ENCODE measurements at regions not wholly inside any gene's neighbourhood (a gene's known extent, or its start where the extent isn't known, plus 50 kb on each side); places are given as distances from the start of the nearest gene placed in this dataset.
A peak's percentile ranks its signal among the peaks of the same experiment; 100 is the strongest.
"Not testable (repeated sequence)": the region's sequence is repeated elsewhere in the genome, so short reads cannot be mapped to it uniquely, and the experiment has no call there.

DNA sequence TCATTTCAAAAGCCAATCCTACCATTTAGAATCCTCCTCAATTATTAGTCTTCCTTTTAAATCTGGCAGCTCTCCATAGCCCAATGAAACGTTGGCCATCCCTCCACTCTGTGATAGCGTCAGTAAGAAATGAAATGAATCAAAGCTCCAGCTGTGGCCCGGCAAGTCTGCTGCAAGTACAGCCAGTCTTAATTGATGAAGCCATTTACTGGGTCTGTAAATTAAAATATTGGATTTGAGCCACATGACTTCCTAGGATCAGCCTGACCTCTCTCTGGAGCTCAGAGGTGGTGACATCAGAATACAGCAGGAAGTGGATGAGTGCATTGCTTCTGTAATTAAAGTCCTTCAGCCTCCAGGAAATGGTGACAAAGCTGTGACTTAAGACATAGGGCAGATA, 347.0 kb upstream of the LMCD1 start:
- in situ Hi-C loops (cut with HindIII; ENCODE audit: low pct_unique_long_range_greater_than_20kb, low sequenced_read_pairs) = no loop called here
- DNase-seq (ENCODE audit: low read depth, low spot score) = no peak

DNA sequence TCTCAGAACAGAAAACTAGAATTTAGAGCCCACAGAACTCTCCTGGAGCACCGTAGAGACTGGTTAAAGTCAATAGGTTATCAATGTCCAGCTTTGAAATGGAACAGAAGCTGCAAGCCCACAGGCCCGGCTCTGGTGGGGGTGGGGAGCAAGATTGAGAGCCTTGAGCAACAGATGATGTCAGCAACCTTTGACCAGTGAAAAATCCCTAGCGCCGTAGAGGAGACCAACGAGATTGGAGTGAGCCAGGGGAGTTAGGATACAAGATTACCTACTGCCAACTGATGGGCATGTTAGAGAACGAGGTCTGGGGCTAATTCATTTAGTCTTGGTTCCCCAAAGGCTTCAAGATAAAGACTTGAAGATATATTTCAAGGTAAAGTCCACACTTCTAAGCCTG, 345.5 kb upstream of the LMCD1 start:
- peak; percentile 20 for DNase-seq (ENCODE audit: low read depth, low spot score)
- in situ Hi-C loops (cut with HindIII; ENCODE audit: low pct_unique_long_range_greater_than_20kb, low sequenced_read_pairs) = no loop called here

DNA sequence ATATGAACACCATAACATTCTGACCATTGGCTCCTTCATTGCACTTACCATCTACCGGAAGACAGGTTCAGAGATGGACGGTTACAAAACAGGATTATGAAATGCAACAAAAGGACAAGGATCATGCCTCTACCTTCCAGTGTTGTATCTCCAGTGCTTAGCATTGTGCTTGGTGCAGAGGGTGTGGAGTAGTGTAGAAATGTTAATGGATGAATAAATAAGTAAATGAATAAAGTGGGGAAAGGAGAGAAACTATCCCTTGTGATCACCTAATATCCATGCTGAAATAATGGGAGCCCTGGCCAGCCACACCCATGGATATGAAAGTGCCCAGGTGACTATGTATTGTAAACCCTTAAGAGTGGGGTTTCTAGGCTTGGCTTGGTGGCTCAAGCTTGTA, 344.8 kb upstream of the LMCD1 start:
- in situ Hi-C loops (cut with HindIII; ENCODE audit: low pct_unique_long_range_greater_than_20kb, low sequenced_read_pairs) = no loop called here

DNA sequence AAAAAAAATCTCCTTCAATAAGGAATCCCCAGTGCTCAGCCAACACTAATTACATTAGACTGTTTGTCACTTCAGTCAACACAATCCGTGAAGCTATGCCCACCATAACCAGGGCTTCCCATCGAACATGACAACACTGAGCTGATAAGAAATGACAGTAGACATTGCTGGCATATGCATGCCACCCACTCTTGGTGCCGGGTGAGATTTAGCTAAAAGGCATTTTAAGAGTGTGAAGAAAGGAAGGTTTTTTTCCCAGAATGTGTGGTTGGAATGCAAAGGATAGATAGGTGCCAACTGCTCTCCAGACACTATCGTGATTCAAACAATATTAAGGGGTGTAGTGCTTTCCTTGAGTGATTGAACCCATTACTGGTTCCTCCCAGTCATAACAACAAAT, 344.0 kb upstream of the LMCD1 start:
- in situ Hi-C loops (cut with HindIII; ENCODE audit: low pct_unique_long_range_greater_than_20kb, low sequenced_read_pairs) = no loop called here
- no peak for DNase-seq (ENCODE audit: low read depth, low spot score)

More for the DNA sequence above, 344.8 kb upstream of the LMCD1 start:
- no peak for DNase-seq (ENCODE audit: low read depth, low spot score)

DNA sequence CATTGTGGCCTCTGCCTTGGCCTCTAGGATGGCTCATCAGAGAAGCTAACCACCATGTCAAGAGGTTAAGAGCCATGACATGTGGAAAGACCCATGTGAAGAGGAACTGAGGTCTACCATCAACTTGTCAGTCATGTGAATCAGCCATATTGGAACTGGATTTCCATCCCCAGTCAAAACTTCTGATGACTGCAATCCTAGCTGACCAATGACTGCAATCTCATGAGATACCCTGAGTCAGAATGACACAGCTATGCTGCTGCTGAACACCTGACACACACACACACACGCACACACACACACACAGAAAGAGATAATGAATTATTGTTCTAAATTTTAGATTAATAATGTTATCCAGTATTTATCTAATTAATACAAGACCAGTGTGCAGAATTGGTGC, 337.5 kb upstream of the LMCD1 start:
- in situ Hi-C loops (cut with HindIII; ENCODE audit: low pct_unique_long_range_greater_than_20kb, low sequenced_read_pairs) = no loop called here
- DNase-seq (ENCODE audit: low read depth, low spot score) = no peak

DNA sequence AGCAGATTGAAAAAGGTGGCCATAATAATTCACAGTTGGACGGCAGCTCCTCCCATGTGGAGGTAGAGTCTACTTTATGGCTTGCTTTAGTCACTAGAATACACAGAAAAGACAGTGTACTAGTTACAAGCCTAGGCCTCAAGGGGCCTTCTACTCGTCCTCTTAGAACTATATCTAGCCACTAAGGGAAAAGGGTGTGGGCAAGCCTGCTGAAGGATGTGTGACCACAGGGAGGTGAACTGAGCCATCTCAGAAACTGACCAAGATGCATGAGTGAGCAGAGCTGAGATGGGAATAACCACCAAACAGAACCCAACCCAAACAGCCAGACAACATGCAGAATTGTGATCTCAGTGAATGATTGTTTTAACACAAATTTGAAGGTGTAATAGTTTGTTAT, 335.6 kb upstream of the LMCD1 start:
- peak; percentile 26 for DNase-seq (ENCODE audit: low read depth, low spot score)
- in situ Hi-C loops (cut with HindIII; ENCODE audit: low pct_unique_long_range_greater_than_20kb, low sequenced_read_pairs) = no loop called here

DNA sequence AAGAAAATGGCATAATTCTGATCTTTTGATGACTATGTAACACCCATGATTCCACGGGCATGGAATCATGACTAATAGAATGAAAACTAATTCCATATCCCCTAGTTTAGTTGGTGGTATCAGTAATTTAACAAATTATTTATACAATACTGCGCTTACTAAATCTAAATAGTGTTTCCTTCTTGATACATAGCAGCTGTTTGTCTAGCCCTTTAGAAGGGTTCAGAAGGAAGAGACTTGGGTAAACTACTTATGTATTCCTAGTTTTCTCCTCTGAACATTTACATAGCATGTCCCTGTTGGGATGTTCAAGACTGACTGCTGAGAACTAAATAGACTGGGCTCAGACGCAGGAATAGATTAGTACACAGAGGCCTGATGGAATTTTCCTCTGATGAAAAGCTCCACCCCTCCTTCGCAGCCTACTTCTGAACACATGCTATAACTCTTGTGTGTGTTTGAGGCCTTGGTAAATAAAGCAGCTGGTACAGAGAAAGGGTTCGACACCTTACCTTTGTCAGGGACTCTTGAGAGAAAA, 330.6 kb upstream of the LMCD1 start:
- in situ Hi-C loops (cut with HindIII; ENCODE audit: low pct_unique_long_range_greater_than_20kb, low sequenced_read_pairs) = no loop called here

DNA sequence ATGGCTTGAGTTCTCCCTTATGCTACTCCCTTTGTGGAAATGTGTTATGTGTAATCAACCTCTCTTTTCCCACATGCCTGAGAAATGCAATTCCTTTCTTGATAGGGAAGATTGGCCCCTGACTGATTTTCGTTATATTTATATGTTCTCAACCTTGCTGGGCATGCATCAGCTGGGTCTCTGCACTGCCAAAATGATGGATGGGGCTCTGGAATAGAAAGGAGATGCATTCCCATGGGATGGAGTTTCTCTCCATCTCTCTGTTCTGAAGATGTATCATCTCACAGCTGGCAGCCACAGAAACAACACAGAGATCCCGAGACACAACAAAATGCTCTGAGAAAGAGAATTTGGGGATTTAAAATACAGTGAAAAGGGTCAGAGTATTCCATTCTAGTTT, 327.7 kb upstream of the LMCD1 start:
- DNase-seq (ENCODE audit: low read depth, low spot score) = no peak
- in situ Hi-C loops (cut with HindIII; ENCODE audit: low pct_unique_long_range_greater_than_20kb, low sequenced_read_pairs) = no loop called here

More for the DNA sequence above, 330.6 kb upstream of the LMCD1 start:
- DNase-seq (ENCODE audit: low read depth, low spot score) = no peak

DNA sequence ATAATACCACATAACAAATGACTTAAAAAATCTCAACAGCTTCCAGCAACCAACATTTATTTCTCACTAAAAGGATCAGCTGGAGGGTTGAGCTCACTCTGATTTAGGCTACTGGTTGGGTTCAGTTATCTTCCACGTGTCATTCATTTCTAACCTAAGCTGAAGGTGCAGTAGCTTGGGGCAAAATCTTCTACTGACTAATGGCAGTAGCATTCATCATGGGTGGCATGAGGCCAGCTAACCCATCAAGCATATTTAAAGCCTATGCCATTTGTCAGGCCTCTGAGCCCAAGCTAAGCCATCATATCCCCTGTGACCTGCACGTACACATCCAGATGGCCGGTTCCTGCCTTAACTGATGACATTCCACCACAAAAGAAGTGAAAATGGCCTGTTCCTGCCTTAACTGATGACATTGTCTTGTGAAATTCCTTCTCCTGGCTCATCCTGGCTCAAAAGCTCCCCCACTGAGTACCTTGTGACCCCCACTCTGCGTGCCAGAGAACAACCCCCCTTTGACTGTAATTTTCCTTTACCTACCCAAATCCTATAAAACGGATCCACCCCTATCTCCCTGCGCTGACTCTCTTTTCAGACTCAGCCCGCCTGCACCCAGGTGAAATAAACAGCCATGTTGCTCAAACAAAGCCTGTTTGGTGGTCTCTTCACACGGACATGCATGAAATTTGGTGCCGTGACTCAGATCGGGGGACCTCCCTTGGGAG, 324.7 kb upstream of the LMCD1 start:
- DNase-seq (ENCODE audit: low read depth, low spot score); in situ Hi-C loops (cut with HindIII; ENCODE audit: low pct_unique_long_range_greater_than_20kb, low sequenced_read_pairs): not testable (repeated sequence)

DNA sequence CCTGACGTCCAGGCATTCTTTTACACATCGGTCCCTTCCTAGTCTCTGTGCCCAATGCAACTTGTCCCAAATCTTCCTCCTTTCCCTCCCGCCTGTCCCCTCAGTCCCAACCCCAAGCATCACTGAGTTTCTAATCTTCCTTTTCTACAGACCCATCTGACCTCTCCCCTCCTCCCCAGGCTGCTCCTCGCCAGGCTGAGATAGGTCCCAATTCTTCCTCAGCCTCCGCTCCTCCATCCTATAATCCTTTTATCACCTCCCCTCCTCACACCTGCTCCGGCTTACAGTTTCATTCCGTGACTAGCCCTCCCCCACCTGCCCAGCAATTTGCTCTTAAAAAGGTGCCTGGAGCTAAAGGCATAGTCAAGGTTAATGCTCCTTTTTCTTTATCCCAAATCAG, 323.1 kb upstream of the LMCD1 start:
- in situ Hi-C loops (cut with HindIII; ENCODE audit: low pct_unique_long_range_greater_than_20kb, low sequenced_read_pairs); DNase-seq (ENCODE audit: low read depth, low spot score): not testable (repeated sequence)

DNA sequence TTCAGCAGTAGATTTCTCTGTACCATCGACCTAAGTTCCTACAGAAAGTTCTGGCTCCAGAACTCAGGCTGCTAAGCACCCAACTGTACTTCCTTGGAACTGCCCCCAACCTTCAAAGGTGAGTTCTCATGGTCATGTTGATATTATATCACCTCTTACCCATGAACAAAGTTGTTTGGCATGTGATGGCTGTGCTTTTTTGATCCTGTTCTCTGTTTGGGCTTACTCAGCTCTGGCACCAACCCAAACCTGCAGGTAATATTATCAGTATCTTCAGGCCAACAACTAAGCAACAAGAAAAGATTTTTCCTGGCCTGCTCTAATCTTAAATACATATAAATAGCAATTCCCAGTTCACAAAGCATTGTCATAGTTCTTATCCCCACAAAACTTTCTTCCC, 318.7 kb upstream of the LMCD1 start:
- in situ Hi-C loops (cut with HindIII; ENCODE audit: low pct_unique_long_range_greater_than_20kb, low sequenced_read_pairs) = no loop called here
- DNase-seq (ENCODE audit: low read depth, low spot score) = no peak

DNA sequence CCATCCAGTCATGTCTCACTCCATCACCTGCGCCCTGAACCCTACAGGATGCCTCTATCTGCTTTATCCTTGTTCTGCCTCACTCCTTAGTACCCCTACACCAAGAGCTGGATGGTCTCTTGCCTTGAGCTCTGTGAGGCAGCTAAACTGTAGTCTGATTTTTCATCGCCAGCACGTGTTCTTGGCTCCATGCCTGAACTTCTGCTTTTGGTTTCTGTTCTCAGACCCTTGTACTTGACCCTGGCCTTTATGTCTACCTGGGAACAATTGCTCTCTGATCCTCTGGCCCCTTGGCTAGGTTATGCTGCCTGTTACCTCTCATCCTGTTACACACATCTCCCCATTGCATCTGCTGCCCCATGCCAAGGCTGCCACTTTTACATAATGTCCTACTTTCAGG, 318.0 kb upstream of the LMCD1 start:
- in situ Hi-C loops (cut with HindIII; ENCODE audit: low pct_unique_long_range_greater_than_20kb, low sequenced_read_pairs) = no loop called here
- no peak for DNase-seq (ENCODE audit: low read depth, low spot score)

DNA sequence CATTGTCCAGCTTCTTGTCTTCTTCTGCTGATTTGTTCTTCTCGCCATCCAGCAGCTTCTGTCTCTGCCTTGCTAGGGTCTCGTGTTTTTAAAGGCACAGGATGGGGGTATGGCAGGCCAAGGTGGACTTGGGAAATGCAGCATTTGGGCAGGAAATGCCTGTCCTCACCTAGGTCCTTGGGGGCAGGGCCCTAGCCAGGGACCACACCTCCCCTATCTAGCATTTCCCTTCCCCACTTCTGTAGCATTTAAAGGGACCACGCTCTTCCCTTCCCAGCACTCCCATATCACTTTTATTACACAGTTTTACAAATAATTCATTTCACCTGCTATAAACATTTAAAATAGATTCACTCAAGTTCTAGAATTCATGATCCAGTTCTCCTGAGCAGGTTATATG, 315.4 kb upstream of the LMCD1 start:
- no peak for DNase-seq (ENCODE audit: low read depth, low spot score)
- in situ Hi-C loops (cut with HindIII; ENCODE audit: low pct_unique_long_range_greater_than_20kb, low sequenced_read_pairs) = no loop called here

DNA sequence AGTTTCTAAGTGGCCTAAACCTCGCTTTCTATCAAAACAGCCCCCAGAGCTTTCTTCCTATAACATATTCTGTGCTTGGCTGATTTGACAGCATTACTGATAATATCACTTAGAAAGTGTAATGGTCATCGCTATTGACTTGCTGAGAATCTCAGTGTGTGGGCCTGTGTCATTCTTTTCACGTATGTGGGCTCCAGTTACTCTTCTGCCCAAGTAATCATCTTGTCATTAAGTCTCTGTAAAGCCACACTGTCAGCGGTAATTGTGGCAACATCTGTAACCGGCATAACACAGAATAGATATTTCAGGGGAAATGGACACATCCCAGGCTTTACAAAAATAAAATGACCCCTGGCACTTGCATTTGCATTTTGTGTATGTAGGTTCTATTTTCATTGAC, 313.6 kb upstream of the LMCD1 start:
- in situ Hi-C loops (cut with HindIII; ENCODE audit: low pct_unique_long_range_greater_than_20kb, low sequenced_read_pairs) = no loop called here
- no peak for DNase-seq (ENCODE audit: low read depth, low spot score)

DNA sequence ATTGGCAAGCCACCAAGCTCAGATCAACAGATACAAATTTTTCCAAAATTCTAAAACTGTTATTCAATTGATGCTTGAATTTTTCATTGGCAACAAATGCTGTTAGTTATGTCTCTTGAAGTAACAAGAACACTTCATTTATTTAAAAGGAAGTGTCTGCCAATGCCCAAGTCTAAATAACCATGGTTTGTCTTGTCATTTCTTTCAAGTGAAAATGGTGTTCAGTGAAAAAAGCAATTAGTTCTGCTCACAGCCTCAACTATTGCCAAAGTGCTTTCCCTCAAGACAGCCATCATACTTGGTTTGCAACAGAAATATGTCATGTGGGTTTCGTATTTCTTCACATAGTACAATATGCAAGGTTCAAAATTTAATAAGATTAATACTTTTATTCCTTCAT, 312.6 kb upstream of the LMCD1 start:
- in situ Hi-C loops (cut with HindIII; ENCODE audit: low pct_unique_long_range_greater_than_20kb, low sequenced_read_pairs) = no loop called here

DNA sequence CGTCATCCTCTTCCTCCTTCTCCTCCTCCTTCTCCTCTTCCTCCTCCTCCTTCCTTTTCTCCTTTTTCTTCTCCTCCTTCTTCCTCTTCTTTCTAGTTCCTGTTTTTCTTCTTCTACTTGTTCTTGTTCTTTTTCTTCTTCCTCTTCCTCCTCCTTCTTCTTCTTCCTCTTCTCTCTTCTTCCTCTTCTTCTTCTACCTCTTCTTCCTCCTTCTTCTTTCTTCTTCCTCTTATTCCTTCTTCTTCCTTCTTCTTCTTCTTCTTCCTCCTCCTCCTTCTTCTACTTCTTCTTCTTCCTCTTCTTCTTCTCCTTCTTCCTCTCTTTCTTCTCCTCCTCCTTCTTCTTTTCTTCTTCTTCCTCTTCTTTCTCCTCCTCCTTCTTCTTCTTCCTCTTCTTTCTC, 310.2 kb upstream of the LMCD1 start:
- DNase-seq (ENCODE audit: low read depth, low spot score) = no peak
- in situ Hi-C loops (cut with HindIII; ENCODE audit: low pct_unique_long_range_greater_than_20kb, low sequenced_read_pairs) = no loop called here

More for the DNA sequence above, 312.6 kb upstream of the LMCD1 start:
- DNase-seq (ENCODE audit: low read depth, low spot score) = no peak

DNA sequence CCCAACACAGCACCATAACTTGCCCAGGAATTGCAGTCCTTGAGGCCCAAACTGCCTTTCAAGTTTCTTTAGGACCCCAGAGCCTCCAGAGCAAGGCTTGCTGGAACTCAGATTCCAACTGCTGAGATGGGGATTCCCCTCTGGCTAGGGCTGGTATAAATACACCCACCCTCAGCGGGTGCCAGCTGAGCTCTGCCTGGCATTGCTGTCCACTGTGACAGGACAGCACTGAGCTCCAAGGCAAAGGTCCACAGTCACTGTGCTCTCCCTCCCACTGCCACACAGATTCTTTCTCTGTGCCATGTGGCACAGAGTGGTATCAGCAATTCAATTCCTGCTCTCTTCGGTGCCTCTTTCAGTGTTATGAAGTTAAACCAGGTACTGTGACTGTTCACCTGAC, 304.2 kb upstream of the LMCD1 start:
- in situ Hi-C loops (cut with HindIII; ENCODE audit: low pct_unique_long_range_greater_than_20kb, low sequenced_read_pairs) = no loop called here
- no peak for DNase-seq (ENCODE audit: low read depth, low spot score)

DNA sequence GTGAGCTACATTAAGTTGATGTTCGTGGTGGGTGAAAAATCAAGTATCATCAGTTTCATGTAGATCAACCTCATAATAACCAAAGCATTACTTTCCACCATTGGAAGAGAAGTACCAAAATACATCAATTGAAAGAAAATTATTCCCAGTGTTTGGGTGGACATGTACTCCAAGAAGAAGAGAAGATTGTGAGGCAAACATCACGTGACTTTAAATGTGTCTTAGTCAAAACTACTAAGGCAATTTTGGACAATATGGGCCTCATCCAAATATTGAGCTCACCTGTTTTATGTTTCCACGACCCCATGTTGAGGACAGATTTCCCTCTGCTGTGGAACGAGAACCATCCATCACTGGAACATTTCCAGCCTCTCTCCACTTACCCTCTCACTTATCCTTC, 303.0 kb upstream of the LMCD1 start:
- in situ Hi-C loops (cut with HindIII; ENCODE audit: low pct_unique_long_range_greater_than_20kb, low sequenced_read_pairs) = no loop called here

DNA sequence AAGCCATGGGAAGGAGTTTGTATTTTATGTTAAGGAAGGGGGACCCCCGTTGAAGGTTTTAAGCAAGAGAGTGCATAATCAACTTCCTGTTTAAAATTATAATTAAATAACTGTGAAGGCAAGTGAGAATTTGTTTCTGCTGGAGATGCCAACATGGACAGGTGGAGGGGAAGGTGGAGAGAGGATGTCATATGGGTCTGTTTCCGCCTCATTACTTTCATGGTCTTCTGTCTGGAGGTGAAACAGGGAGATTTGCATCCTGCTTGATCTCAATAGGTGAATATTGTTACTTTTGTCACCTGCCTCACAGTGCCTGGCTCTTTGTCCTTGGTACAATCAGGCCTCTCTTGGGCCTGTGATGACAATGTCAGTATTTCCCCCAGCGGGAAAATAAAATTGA, 300.6 kb upstream of the LMCD1 start:
- in situ Hi-C loops (cut with HindIII; ENCODE audit: low pct_unique_long_range_greater_than_20kb, low sequenced_read_pairs) = no loop called here
- no peak for DNase-seq (ENCODE audit: low read depth, low spot score)

More for the DNA sequence above, 303.0 kb upstream of the LMCD1 start:
- no peak for DNase-seq (ENCODE audit: low read depth, low spot score)

DNA sequence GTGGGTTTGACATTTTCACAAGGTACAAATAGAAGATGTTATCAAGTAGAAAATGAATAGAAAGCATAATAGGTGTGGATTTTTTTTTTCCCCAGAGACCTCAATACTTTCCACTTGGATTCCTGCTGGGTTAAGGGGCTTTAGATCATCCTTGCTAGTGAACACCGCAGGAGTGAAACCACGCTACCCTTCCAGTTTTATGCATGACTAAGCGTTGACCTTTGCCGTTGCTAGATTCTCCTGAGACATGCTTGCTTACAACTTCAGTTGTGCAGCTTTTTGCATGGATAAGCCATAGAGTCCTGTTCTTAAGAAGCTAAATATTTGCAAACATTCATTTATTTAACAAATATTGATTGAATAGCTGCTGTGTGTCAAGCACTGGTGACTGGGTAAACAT, 299.7 kb upstream of the LMCD1 start:
- in situ Hi-C loops (cut with HindIII; ENCODE audit: low pct_unique_long_range_greater_than_20kb, low sequenced_read_pairs) = no loop called here

More for the DNA sequence above, 299.7 kb upstream of the LMCD1 start:
- no peak for DNase-seq (ENCODE audit: low read depth, low spot score)
